ENCODE measurements at regions not wholly inside any gene's neighbourhood (a gene's known extent, or its start where the extent isn't known, plus 50 kb on each side); places are given as distances from the start of the nearest gene placed in this dataset.

DNA sequence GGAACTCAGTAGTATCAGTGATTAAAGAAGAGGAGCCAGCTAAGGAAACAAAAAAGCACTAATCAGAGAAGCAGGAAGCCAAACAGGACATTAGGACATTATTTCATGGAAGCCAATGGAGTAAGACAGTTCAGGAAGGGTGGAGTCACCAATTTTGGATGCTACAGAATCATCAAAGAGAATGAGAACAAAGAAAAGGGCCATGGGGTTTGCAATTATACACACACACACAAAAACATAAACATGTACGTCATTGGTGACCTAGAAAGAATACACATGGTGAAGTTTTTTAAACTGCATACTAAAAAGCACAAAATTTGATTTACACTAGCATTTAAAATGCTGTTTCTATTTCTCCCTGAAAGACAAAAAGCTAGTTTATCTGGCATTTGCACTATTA is 96.8 kb upstream of the MRPS30 start:
- H3K4me3 Mint-ChIP-seq, result no peak overlapping the region
- peaks cover 4% of the 10 kb centered on the region for H3K4me1 Mint-ChIP-seq
- peaks cover 6% of the 10 kb centered on the region for H3K36me3 Mint-ChIP-seq
- H3K27me3 Mint-ChIP-seq (ENCODE audit: low read depth), result no peaks in the 10 kb centered on the region
- ChIA-PET POLR2A (interaction anchor here (1.0 kb wide), 1 partner anchor 28 kb away, joined by 4 read pairs; no protein-coding TSS in a partner anchor), CTCF (no interaction called here)
- ATAC-seq (no peak), DNase-seq (ENCODE audit: low spot score) (no peak)
- H3K27ac Mint-ChIP-seq, result no peak overlapping the region
- TF ChIP-seq HMGXB4 (CRISPR knock-in tag; IDR thresholded peaks at IDR 0.05), result no peak
- TF ChIP-seq E2F1 (CRISPR knock-in tag; IDR thresholded peaks at IDR 0.05), result no peak
- no peak for TF ChIP-seq ZNF416 (CRISPR knock-in tag; IDR thresholded peaks at IDR 0.05)
- TF ChIP-seq RELA (CRISPR knock-in tag; IDR thresholded peaks at IDR 0.05; ENCODE audit: borderline replicate concordance), result no peak
- no peak for TF ChIP-seq USF2 (CRISPR knock-in tag; IDR thresholded peaks at IDR 0.05)
- TF ChIP-seq, protein P1, sequence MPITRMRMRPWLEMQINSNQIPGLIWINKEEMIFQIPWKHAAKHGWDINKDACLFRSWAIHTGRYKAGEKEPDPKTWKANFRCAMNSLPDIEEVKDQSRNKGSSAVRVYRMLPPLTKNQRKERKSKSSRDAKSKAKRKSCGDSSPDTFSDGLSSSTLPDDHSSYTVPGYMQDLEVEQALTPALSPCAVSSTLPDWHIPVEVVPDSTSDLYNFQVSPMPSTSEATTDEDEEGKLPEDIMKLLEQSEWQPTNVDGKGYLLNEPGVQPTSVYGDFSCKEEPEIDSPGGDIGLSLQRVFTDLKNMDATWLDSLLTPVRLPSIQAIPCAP (CRISPR knock-in tag; IDR thresholded peaks at IDR 0.05), result no peak
- TF ChIP-seq ATF1 (CRISPR knock-in tag; IDR thresholded peaks at IDR 0.05), result no peak
- TF ChIP-seq ZNF317 (CRISPR knock-in tag; IDR thresholded peaks at IDR 0.05; ENCODE audit: borderline replicate concordance, low read depth), result no peak
- TF ChIP-seq ZNF138 (CRISPR knock-in tag; conservative IDR thresholded peaks at IDR 0.05), result no peak
- TF ChIP-seq TP53 (CRISPR knock-in tag; IDR thresholded peaks at IDR 0.05), result no peak
- no peak for TF ChIP-seq TEAD1 (CRISPR knock-in tag; IDR thresholded peaks at IDR 0.05)
- H3K9me3 Mint-ChIP-seq, result peaks cover 12% of the 10 kb centered on the region

DNA sequence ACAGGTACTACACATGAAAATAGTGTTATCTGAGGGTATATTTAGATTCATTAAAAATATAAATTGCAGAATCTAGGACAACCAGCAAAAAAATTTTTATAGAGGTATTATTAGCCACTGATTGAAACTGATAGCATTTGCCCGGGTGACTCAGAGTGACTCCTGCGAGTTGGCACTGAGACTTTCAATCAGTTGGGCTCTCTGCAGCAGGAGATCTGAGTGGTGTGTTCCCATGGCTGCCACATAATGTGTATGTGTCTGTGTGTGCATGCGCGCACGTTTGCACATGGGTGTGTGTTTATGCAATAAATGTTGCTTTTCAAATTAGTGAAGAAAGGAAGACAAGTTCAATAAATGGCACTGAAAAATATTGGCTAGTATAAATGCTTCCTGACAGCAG is 100.1 kb upstream of the MRPS30 start:
- no peak overlapping the region for H3K27ac Mint-ChIP-seq
- H3K9me3 Mint-ChIP-seq, result peaks cover 12% of the 10 kb centered on the region
- DNase-seq (ENCODE audit: low spot score) (no peak), ATAC-seq (no peak)
- peaks cover 6% of the 10 kb centered on the region for H3K36me3 Mint-ChIP-seq
- no peaks in the 10 kb centered on the region for H3K27me3 Mint-ChIP-seq (ENCODE audit: low read depth)
- no peaks in the 10 kb centered on the region for H3K4me1 Mint-ChIP-seq
- POLR2A ChIA-PET, result no interaction called here
- CTCF ChIA-PET, result no interaction called here
- TF ChIP-seq GTF2I (CRISPR knock-in tag; conservative IDR thresholded peaks at IDR 0.05), result no peak
- no peak overlapping the region for H3K4me3 Mint-ChIP-seq

DNA sequence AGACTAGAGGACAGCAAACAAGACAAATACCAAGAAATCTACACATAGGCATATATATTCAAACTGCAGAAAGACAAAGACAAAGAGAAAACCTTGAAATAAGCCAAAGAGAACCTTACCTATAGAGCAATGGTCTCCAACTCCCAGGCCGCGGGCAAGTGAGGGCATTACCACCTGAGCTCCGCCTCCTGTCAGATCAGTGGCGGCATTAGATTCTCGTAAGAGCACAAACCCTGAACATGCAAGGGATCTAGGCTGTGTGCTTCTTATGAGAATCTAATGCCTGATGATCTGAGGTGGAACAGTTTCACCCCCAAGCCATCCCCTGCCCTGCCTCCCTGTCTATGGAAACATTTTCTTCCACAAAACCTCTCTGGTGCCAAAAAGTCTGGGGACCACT is 101.0 kb upstream of the MRPS30 start:
- peaks cover 12% of the 10 kb centered on the region for H3K9me3 Mint-ChIP-seq
- ChIA-PET POLR2A (no interaction called here), CTCF (no interaction called here)
- H3K27ac Mint-ChIP-seq, result no peak overlapping the region
- ATAC-seq, result no peak
- no peak overlapping the region for H3K4me3 Mint-ChIP-seq
- H3K4me1 Mint-ChIP-seq, result no peaks in the 10 kb centered on the region
- no peaks in the 10 kb centered on the region for H3K27me3 Mint-ChIP-seq (ENCODE audit: low read depth)
- DNase-seq (ENCODE audit: low spot score), result no peak
- peaks cover 6% of the 10 kb centered on the region for H3K36me3 Mint-ChIP-seq
- TF ChIP-seq RELA (CRISPR knock-in tag; IDR thresholded peaks at IDR 0.05; ENCODE audit: borderline replicate concordance), result no peak
- TF ChIP-seq KAT7 (CRISPR knock-in tag; IDR thresholded peaks at IDR 0.05; ENCODE audit: borderline replicate concordance), result no peak
- TF ChIP-seq AFF4 (CRISPR knock-in tag; IDR thresholded peaks at IDR 0.05; ENCODE audit: borderline replicate concordance), result no peak
- TF ChIP-seq ARID4B (CRISPR knock-in tag; IDR thresholded peaks at IDR 0.05; ENCODE audit: borderline replicate concordance), result no peak
- TF ChIP-seq GRHL2 (CRISPR knock-in tag; IDR thresholded peaks at IDR 0.05; ENCODE audit: insufficient replicate concordance, severe bottlenecking), result no peak
- no peak for TF ChIP-seq ZNF512 (CRISPR knock-in tag; IDR thresholded peaks at IDR 0.05; ENCODE audit: borderline replicate concordance)
- TF ChIP-seq HMGA2 (CRISPR knock-in tag; IDR thresholded peaks at IDR 0.05), result no peak
